HUES64 (cell line): ENCODE measurements at regions not wholly inside any gene's neighbourhood (a gene's known extent, or its start where the extent isn't known, plus 50 kb on each side); places are given as distances from the start of the nearest gene placed in this dataset.

ENCODE experiments used
- H3K27ac ChIP-seq: 2 replicates; pipeline ENCODE4 v1.7.0; 2013; ENCODE audit warnings: low read depth, low read length, inconsistent platforms
- H3K27me3 ChIP-seq: 2 replicates; pipeline ENCODE4 v1.6.1; 2013; ENCODE audit warnings: mild to moderate bottlenecking, low read length; ENCODE audit not compliant: insufficient read depth
- H3K36me3 ChIP-seq: 2 replicates; pipeline ENCODE4 v1.6.1; 2013; ENCODE audit warnings: mild to moderate bottlenecking, low read length; ENCODE audit not compliant: insufficient read depth
- H3K4me1 ChIP-seq: 2 replicates; pipeline ENCODE4 v1.6.1; 2013; ENCODE audit warnings: mild to moderate bottlenecking, low read length, moderate library complexity; ENCODE audit not compliant: insufficient read depth
- H3K4me3 ChIP-seq: 2 replicates; pipeline ENCODE4 v1.5.1; 2013; ENCODE audit warnings: mild to moderate bottlenecking, low read length, moderate library complexity
- H3K9ac ChIP-seq: 2 replicates; pipeline ENCODE4 v1.6.1; 2013; ENCODE audit warnings: mild to moderate bottlenecking, low read depth, low read length
- H3K9me3 ChIP-seq: 2 replicates; pipeline ENCODE4 v1.6.1; 2013; ENCODE audit warnings: low read depth, low read length; ENCODE audit not compliant: insufficient read depth
- WGBS: fragments of 150-250, 120-280 bp; methylation state at CpG from one replicate; pipeline ENCODE4 v1.1.7; 2013; ENCODE audit warnings: missing lambda C conversion rate; 5-methylcytosine and 5-hydroxymethylcytosine counted together

- Histone ChIP-seq H3K27me3 (no peaks in the 10 kb centered on the region), H3K9me3 (no peaks in the 10 kb centered on the region), H3K27ac (no peak overlapping the region), H3K4me1 (peaks cover 44% of the 10 kb centered on the region), H3K36me3 (no peaks in the 10 kb centered on the region), H3K4me3 (no peak overlapping the region), H3K9ac (no peak overlapping the region)
- WGBS = 93% methylated on average over 13 of the region's 13 CpGs
Observed at GRCh38 chr17:77428020-77428748, 287.4 kb downstream of the SEC14L1 start.

GRCh38 chr17:77428749-77429368, 288.1 kb downstream of the SEC14L1 start:
- Histone ChIP-seq H3K9ac (no peak overlapping the region), H3K4me3 (no peak overlapping the region), H3K36me3 (no peaks in the 10 kb centered on the region), H3K4me1 (peaks cover 40% of the 10 kb centered on the region), H3K27ac (no peak overlapping the region), H3K27me3 (no peaks in the 10 kb centered on the region), H3K9me3 (no peaks in the 10 kb centered on the region)
- WGBS = 86% methylated on average over 16 of the region's 16 CpGs

DNA sequence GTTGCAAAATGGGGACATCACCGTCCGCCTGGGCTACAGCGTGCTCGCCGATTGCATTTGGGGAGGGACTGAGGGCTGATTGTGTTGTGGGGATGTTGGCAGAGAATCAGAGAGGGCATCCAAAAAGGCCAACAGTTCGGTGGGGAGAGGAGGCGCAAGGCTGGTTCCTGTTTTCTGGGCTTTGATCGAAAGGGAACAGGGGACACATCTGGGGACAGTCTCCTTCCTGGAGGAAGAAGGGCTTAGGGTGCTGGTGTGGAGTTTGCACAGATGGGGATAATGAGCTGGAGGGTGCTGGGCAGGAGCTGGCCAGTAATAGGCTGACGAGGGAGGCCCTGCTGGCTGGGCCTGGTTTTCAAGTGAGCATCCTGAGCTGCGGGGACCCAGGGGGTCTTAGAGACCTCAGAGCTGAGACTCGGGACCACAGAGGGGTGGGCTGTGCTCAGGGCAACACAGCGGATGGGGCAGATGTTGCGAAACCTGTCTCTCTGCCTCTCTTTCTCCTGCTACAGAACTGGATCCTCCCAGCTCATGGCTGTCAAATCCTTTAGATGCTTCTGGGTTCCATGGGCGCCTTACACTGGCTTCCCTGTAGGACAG, 288.7 kb downstream of the SEC14L1 start:
- Histone ChIP-seq H3K4me1 (peaks cover 39% of the 10 kb centered on the region), H3K36me3 (no peaks in the 10 kb centered on the region), H3K27ac (no peak overlapping the region; the same call in 1 of the 2 replicates), H3K4me3 (no peak overlapping the region), H3K9ac (no peak overlapping the region), H3K27me3 (no peaks in the 10 kb centered on the region), H3K9me3 (no peaks in the 10 kb centered on the region)
- WGBS = 77% methylated on average over 14 of the region's 14 CpGs

- H3K4me3 ChIP-seq = no peak overlapping the region
- H3K27ac ChIP-seq = peak overlapping the region; percentile 36; the same call in 1 of the 2 replicates
- H3K9me3 ChIP-seq = no peaks in the 10 kb centered on the region
- H3K27me3 ChIP-seq = no peaks in the 10 kb centered on the region
- no peak overlapping the region for H3K9ac ChIP-seq
- H3K4me1 ChIP-seq = peaks cover 40% of the 10 kb centered on the region
- WGBS = 44% methylated on average over 16 of the region's 16 CpGs
- no peaks in the 10 kb centered on the region for H3K36me3 ChIP-seq
Observed at GRCh38 chr17:77429969-77430752, 289.4 kb downstream of the SEC14L1 start.

DNA sequence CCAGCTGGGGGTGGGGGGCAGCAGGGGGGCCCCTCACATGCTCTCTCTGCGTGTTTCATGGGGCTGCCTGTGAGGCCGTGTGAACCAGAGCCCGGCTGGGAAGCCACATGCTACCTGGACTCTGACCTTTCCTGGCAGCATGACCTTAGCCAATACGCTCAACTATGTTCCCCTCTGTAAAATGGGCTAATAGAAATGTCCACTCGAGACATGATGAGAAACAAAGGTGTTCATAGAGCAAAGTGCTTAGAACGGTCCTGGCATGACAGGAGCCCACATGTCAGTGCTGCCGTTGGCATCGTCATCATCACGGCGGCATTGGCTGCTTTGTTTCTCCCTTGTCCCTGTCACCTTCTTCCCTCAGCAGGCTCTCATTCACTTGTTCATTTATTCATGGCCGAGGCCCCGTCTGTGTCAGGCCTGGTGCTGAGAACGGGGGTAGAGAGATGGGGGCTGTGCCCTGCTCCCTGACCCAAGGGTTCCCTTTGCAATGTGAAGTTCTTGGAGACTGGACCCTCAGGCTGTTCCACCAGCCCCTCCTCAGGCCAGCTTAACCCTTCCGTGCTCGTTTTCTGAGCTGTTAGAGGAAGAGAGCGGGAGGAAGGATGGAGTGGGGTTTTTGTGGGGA, 291.4 kb downstream of the SEC14L1 start:
- H3K9ac ChIP-seq = no peak overlapping the region
- 58% methylated on average over 16 of the region's 16 CpGs for WGBS
- H3K4me3 ChIP-seq = no peak overlapping the region

DNA sequence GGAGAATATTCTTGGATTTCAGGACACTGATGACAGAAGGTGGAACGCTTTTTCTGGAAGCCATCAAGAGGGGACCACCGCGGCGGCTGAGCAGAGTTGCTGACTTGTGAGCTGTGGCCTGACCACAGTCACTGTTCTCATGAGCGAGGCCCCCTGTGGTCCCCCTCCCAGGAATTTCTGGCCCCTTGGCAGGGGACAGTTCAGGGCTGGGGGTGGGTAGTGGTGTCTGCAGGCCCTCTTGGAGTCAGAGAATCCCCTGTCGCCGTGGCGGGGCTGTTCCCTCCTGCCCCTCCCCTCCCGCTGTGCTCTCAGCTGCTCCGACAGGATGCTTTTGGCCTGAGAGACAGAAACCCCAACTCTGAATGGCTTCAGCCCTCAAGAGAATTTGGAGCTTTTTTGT, 292.0 kb downstream of the SEC14L1 start:
- Histone ChIP-seq H3K4me1 (peaks cover 40% of the 10 kb centered on the region), H3K9ac (no peak overlapping the region), H3K36me3 (no peaks in the 10 kb centered on the region), H3K4me3 (no peak overlapping the region), H3K27me3 (no peaks in the 10 kb centered on the region), H3K27ac (peak overlapping the region; percentile 56; the same call in 1 of the 2 replicates), H3K9me3 (no peaks in the 10 kb centered on the region)
- WGBS = 30% methylated on average over 10 of the region's 10 CpGs

More for the DNA sequence above, 291.4 kb downstream of the SEC14L1 start:
- Histone ChIP-seq H3K27me3 (no peaks in the 10 kb centered on the region), H3K36me3 (no peaks in the 10 kb centered on the region), H3K27ac (0 out of 2 replicates have a peak overlapping the region, but pooled peaks have one; percentile 56), H3K4me1 (peaks cover 44% of the 10 kb centered on the region), H3K9me3 (no peaks in the 10 kb centered on the region)

DNA sequence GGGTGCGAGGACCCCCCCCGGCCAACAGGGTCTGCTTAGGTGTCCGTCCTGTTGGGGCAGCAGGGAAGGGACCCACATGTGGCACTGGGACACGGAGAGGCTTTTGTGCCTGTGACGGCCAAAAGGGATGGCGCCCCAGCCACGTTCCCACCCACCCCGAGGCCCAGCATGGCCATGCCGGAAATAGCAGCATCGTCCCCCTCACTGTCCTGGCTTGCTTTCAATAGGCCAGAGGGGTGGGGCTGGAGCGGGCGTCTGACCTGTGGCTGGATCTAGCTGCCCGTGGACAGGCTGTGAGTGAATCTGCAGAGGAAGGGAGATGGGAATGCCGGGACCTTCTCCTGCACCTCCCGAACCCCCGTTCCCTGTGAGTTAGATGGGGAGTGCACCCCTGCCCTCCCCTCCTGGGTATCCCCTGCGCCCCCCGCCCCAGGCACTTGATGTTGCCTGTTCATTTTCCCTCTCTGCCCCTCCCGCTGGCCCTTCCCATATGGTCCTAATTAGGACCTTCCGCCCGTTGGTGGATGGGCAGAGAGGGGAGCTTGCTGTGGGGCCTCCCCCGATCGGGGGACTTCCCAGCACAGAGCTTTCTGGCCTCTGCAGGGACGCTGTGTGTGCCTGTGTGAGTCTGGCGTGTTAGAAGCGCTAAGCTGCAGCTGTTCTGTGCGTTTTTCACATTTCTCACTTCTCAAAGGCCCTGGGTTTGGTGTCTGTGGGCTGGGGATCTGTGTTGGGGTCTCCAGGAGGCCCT, 292.8 kb downstream of the SEC14L1 start:
- H3K4me3 ChIP-seq = no peak overlapping the region
- 75% methylated on average over 26 of the region's 27 CpGs for WGBS
- H3K27ac ChIP-seq = no peak overlapping the region
- no peaks in the 10 kb centered on the region for H3K27me3 ChIP-seq
- H3K4me1 ChIP-seq = peaks cover 40% of the 10 kb centered on the region
- no peak overlapping the region for H3K9ac ChIP-seq
- H3K9me3 ChIP-seq = no peaks in the 10 kb centered on the region
- H3K36me3 ChIP-seq = no peaks in the 10 kb centered on the region

DNA sequence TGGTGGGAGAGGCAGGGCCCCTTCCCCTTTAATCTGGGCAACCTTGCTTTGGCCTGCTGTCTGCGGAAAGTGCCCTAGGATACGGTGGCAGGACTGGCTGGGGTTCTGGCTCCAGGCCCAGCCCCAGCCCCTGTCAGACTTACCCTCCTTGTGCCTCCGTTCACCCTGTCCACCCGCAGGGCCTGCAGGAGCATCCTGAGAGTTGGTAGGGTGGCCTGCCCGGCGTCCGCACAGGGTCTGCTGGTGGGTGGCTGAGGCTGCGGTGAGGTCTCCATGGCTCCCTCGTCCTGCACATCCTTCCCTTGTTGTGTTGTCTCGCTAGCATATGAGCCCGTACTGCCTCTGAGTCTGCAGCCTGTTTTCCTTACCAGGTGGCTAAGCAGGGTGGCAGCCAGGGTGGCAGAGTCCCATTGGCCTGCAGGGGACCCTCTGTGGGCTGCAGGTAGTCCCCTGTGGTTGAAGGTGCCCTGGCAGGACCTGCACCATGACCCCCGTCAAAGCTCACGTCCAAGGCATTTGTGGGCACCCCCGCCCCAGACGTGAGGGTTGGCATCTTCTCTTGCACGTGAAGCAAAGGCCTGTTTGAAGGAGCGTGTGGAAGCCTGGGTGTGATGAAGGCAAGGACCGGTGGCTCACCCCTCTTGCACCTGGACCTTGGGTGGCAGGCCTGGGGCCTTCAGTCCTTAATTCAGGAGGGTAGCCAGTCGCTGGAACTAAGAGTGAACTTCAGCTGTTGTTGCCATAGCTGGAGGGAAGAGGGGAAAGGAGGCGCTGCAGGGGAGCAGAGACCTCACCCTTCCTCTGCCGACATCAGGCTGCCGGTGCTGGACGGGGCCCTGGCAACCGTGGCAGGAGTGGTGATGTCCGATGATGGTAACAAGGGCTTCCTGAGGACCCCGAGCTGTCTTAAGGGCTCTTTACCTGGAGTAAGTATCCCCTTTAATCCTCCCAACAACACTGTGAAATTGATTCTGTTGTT, 293.7 kb downstream of the SEC14L1 start:
- no peaks in the 10 kb centered on the region for H3K36me3 ChIP-seq
- no peaks in the 10 kb centered on the region for H3K9me3 ChIP-seq
- H3K4me1 ChIP-seq = peaks cover 41% of the 10 kb centered on the region
- 93% methylated on average over 26 of the region's 26 CpGs for WGBS
- no peak overlapping the region for H3K4me3 ChIP-seq
- H3K9ac ChIP-seq = no peak overlapping the region
- no peaks in the 10 kb centered on the region for H3K27me3 ChIP-seq
- H3K27ac ChIP-seq = no peak overlapping the region

DNA sequence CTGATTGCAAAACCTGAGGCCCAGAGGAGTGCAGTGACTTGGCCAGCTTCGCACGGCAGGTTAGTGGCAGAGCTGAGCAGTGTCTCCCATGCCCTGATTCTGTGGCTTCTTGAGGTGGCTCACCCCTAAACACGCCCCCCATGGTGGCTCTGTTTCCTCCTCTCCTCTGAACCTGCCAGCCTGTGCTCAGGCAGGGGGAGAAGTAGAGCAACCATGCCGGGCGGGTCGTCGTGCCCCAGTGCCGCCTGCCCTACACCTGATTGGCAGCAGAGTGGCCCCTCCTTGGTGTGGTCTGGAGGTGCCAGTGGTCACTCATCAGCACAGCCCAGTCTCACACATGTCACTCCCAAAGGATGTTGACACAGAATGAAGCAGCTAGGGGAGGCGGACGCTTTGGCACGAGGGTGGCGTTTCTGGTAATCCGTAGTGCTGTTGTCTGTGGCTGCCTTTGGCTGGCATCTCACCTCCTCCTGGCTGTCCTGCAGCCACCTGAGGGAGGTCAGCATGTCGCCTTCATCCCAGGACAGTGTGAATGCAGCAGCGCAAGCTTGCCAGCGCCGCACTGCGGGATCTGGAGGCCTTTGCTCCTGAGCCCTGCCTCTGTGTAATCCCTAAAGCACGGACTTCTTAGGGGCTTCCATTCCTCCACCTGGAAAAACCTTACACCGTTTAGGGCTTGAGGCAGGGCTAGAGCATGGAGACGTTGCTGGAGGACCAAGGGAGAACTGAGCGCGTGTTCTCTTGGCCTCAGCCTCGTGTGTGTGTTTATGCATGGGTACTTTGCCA, 294.7 kb downstream of the SEC14L1 start:
- H3K27ac ChIP-seq = peak overlapping the region; percentile 72; the same call in 1 of the 2 replicates
- H3K4me1 ChIP-seq = peaks cover 38% of the 10 kb centered on the region

More for the DNA sequence above, 294.7 kb downstream of the SEC14L1 start:
- 0 out of 2 replicates have a peak overlapping the region, but pooled peaks have one; percentile 32 for H3K9ac ChIP-seq
- H3K4me3 ChIP-seq = no peak overlapping the region
- no peaks in the 10 kb centered on the region for H3K36me3 ChIP-seq
- no peaks in the 10 kb centered on the region for H3K9me3 ChIP-seq
- WGBS = 68% methylated on average over 24 of the region's 24 CpGs
- H3K27me3 ChIP-seq = no peaks in the 10 kb centered on the region
